ENCODE measurements at regions not wholly inside any gene's neighbourhood (a gene's known extent, or its start where the extent isn't known, plus 50 kb on each side); places are given as distances from the start of the nearest gene placed in this dataset.

- Histone ChIP-seq H3K9ac (no peak overlapping the region), H3K4me2 (peak overlapping the region; percentile 27), H3K27me3 (no peaks in the 10 kb centered on the region), H3K27ac (no peak overlapping the region), H3K4me3 (no peak overlapping the region), H3K4me1 (peaks cover 9% of the 10 kb centered on the region), H4K20me1 (no peaks in the 10 kb centered on the region), H3K36me3 (no peaks in the 10 kb centered on the region), H3K9me3 (no peaks in the 10 kb centered on the region)
- no peak for TF ChIP-seq Cebpa-rat (IDR thresholded peaks at IDR 0.05)
Observed at GRCh38 chr4:124526331-124526730, 186.2 kb downstream of the ANKRD50 start.

GRCh38 chr4:124526769-124527168 is 185.8 kb downstream of the ANKRD50 start:
- no peak for TF ChIP-seq Cebpa-rat (IDR thresholded peaks at IDR 0.05)
- Histone ChIP-seq H3K27ac (no peak overlapping the region), H3K36me3 (no peaks in the 10 kb centered on the region), H3K27me3 (no peaks in the 10 kb centered on the region), H3K4me2 (peak overlapping the region; percentile 27), H3K9me3 (no peaks in the 10 kb centered on the region), H4K20me1 (no peaks in the 10 kb centered on the region), H3K4me1 (peaks cover 9% of the 10 kb centered on the region), H3K9ac (no peak overlapping the region), H3K4me3 (no peak overlapping the region)

- peaks cover 9% of the 10 kb centered on the region for H3K4me1 ChIP-seq
- H3K4me3 ChIP-seq: no peak overlapping the region
- no peaks in the 10 kb centered on the region for H3K27me3 ChIP-seq
- H4K20me1 ChIP-seq: no peaks in the 10 kb centered on the region
- no peak overlapping the region for H3K27ac ChIP-seq
- H3K4me2 ChIP-seq: no peak overlapping the region
- no peaks in the 10 kb centered on the region for H3K9me3 ChIP-seq
- H3K9ac ChIP-seq: no peak overlapping the region
- H3K36me3 ChIP-seq: no peaks in the 10 kb centered on the region
- TF ChIP-seq Cebpa-rat (IDR thresholded peaks at IDR 0.05): no peak
Observed at GRCh38 chr4:124527364-124527763, 185.2 kb downstream of the ANKRD50 start.

- no peak overlapping the region for H3K27ac ChIP-seq
- no peak for TF ChIP-seq Cebpa-rat (IDR thresholded peaks at IDR 0.05)
Observed at GRCh38 chr4:124529131-124529530, 183.4 kb downstream of the ANKRD50 start.

GRCh38 chr4:124530464-124531077 is 182.0 kb downstream of the ANKRD50 start:
- H3K9me3 ChIP-seq: no peaks in the 10 kb centered on the region
- no peaks in the 10 kb centered on the region for H4K20me1 ChIP-seq
- TF ChIP-seq Cebpa-rat (IDR thresholded peaks at IDR 0.05): no peak
- H3K4me1 ChIP-seq: peaks cover 9% of the 10 kb centered on the region
- H3K4me2 ChIP-seq: no peak overlapping the region
- no peak overlapping the region for H3K4me3 ChIP-seq
- H3K27ac ChIP-seq: no peak overlapping the region
- H3K9ac ChIP-seq: no peak overlapping the region
- H3K36me3 ChIP-seq: no peaks in the 10 kb centered on the region
- no peaks in the 10 kb centered on the region for H3K27me3 ChIP-seq

More at GRCh38 chr4:124529131-124529530, 183.4 kb downstream of the ANKRD50 start:
- H3K4me2 ChIP-seq: no peak overlapping the region
- no peaks in the 10 kb centered on the region for H3K27me3 ChIP-seq
- H3K9me3 ChIP-seq: no peaks in the 10 kb centered on the region
- no peaks in the 10 kb centered on the region for H3K36me3 ChIP-seq
- H3K4me3 ChIP-seq: no peak overlapping the region
- H3K4me1 ChIP-seq: peaks cover 9% of the 10 kb centered on the region
- no peak overlapping the region for H3K9ac ChIP-seq
- H4K20me1 ChIP-seq: no peaks in the 10 kb centered on the region

GRCh38 chr4:124534131-124534530 is 178.4 kb downstream of the ANKRD50 start:
- TF ChIP-seq Cebpa-rat (IDR thresholded peaks at IDR 0.05): no peak

GRCh38 chr4:124535003-124535402 is 177.5 kb downstream of the ANKRD50 start:
- Histone ChIP-seq H3K9me3 (no peaks in the 10 kb centered on the region), H3K27me3 (no peaks in the 10 kb centered on the region), H3K4me3 (no peak overlapping the region), H3K27ac (no peak overlapping the region), H3K9ac (no peak overlapping the region), H3K36me3 (no peaks in the 10 kb centered on the region), H3K4me2 (no peak overlapping the region), H3K4me1 (no peaks in the 10 kb centered on the region), H4K20me1 (no peaks in the 10 kb centered on the region)
- no peak for TF ChIP-seq Cebpa-rat (IDR thresholded peaks at IDR 0.05)

More at GRCh38 chr4:124534131-124534530, 178.4 kb downstream of the ANKRD50 start:
- H3K4me2 ChIP-seq: no peak overlapping the region
- no peak overlapping the region for H3K27ac ChIP-seq
- H3K36me3 ChIP-seq: no peaks in the 10 kb centered on the region
- no peak overlapping the region for H3K4me3 ChIP-seq
- H3K27me3 ChIP-seq: no peaks in the 10 kb centered on the region
- no peaks in the 10 kb centered on the region for H3K9me3 ChIP-seq
- no peaks in the 10 kb centered on the region for H3K4me1 ChIP-seq
- no peaks in the 10 kb centered on the region for H4K20me1 ChIP-seq
- no peak overlapping the region for H3K9ac ChIP-seq

GRCh38 chr4:124536946-124537345 is 175.6 kb downstream of the ANKRD50 start:
- H3K4me3 ChIP-seq: no peak overlapping the region
- TF ChIP-seq Cebpa-rat (IDR thresholded peaks at IDR 0.05): no peak
- no peak overlapping the region for H3K27ac ChIP-seq
- H3K36me3 ChIP-seq: no peaks in the 10 kb centered on the region
- H3K27me3 ChIP-seq: no peaks in the 10 kb centered on the region
- H3K9me3 ChIP-seq: no peaks in the 10 kb centered on the region
- no peak overlapping the region for H3K9ac ChIP-seq
- no peaks in the 10 kb centered on the region for H4K20me1 ChIP-seq
- no peaks in the 10 kb centered on the region for H3K4me1 ChIP-seq
- H3K4me2 ChIP-seq: no peak overlapping the region

GRCh38 chr4:124537971-124538370 is 174.6 kb downstream of the ANKRD50 start:
- Histone ChIP-seq H3K27ac (no peak overlapping the region), H3K4me3 (no peak overlapping the region), H3K36me3 (no peaks in the 10 kb centered on the region), H3K4me1 (no peaks in the 10 kb centered on the region), H3K4me2 (no peak overlapping the region), H4K20me1 (no peaks in the 10 kb centered on the region), H3K9ac (no peak overlapping the region), H3K9me3 (no peaks in the 10 kb centered on the region), H3K27me3 (no peaks in the 10 kb centered on the region)
- no peak for TF ChIP-seq Cebpa-rat (IDR thresholded peaks at IDR 0.05)

GRCh38 chr4:124540014-124540413 is 172.5 kb downstream of the ANKRD50 start:
- Histone ChIP-seq H4K20me1 (no peaks in the 10 kb centered on the region), H3K9me3 (no peaks in the 10 kb centered on the region), H3K9ac (no peak overlapping the region), H3K4me2 (no peak overlapping the region), H3K4me3 (no peak overlapping the region), H3K27ac (no peak overlapping the region), H3K4me1 (no peaks in the 10 kb centered on the region), H3K27me3 (no peaks in the 10 kb centered on the region), H3K36me3 (no peaks in the 10 kb centered on the region)
- no peak for TF ChIP-seq Cebpa-rat (IDR thresholded peaks at IDR 0.05)

Data from BLaER1 (cell line).